ENCODE measurements at regions not wholly inside any gene's neighbourhood (a gene's known extent, or its start where the extent isn't known, plus 50 kb on each side); places are given as distances from the start of the nearest gene placed in this dataset.

- no peak for TF ChIP-seq CTCF (IDR thresholded peaks at IDR 0.05; ENCODE audit: poor library complexity, severe bottlenecking)
Observed at GRCh38 chr11:29934115-29934638, 82.7 kb downstream of the KCNA4 start.

GRCh38 chr11:29916040-29916439 is 100.8 kb downstream of the KCNA4 start:
- TF ChIP-seq CTCF (IDR thresholded peaks at IDR 0.05; ENCODE audit: poor library complexity, severe bottlenecking), result no peak
- no peak overlapping the region for H3K4me3 ChIP-seq (ENCODE audit: severe bottlenecking)
- no peak for DNase-seq (ENCODE audit: low spot score)
- H3K36me3 ChIP-seq (ENCODE audit: low read depth), result no peaks in the 10 kb centered on the region
- H3K4me1 ChIP-seq (ENCODE audit: insufficient read depth, poor library complexity, severe bottlenecking), result no peaks in the 10 kb centered on the region
- peaks cover 3% of the 10 kb centered on the region for H3K27me3 ChIP-seq (ENCODE audit: insufficient read depth, poor library complexity, severe bottlenecking)
- no peaks in the 10 kb centered on the region for H3K9me3 ChIP-seq (ENCODE audit: severe bottlenecking)
- H3K27ac ChIP-seq (ENCODE audit: poor library complexity, severe bottlenecking), result no peak overlapping the region
- no peak for ATAC-seq (ENCODE audit: low read depth)

More at GRCh38 chr11:29934115-29934638, 82.7 kb downstream of the KCNA4 start:
- H3K27ac ChIP-seq (ENCODE audit: poor library complexity, severe bottlenecking), result no peak overlapping the region
- H3K27me3 ChIP-seq (ENCODE audit: insufficient read depth, poor library complexity, severe bottlenecking), result no peaks in the 10 kb centered on the region
- ATAC-seq (ENCODE audit: low read depth) (no peak), DNase-seq (ENCODE audit: low spot score) (no peak)
- no peaks in the 10 kb centered on the region for H3K36me3 ChIP-seq (ENCODE audit: low read depth)
- H3K9me3 ChIP-seq (ENCODE audit: severe bottlenecking), result no peaks in the 10 kb centered on the region
- H3K4me3 ChIP-seq (ENCODE audit: severe bottlenecking), result no peak overlapping the region
- H3K4me1 ChIP-seq (ENCODE audit: insufficient read depth, poor library complexity, severe bottlenecking), result no peaks in the 10 kb centered on the region

GRCh38 chr11:29914203-29914930 is 102.5 kb downstream of the KCNA4 start:
- DNase-seq (ENCODE audit: low spot score) (no peak), ATAC-seq (ENCODE audit: low read depth) (peak; percentile 62; the same call in 2 of the 3 replicates)
- Histone ChIP-seq H3K27ac (ENCODE audit: poor library complexity, severe bottlenecking) (no peak overlapping the region), H3K36me3 (ENCODE audit: low read depth) (no peaks in the 10 kb centered on the region), H3K4me1 (ENCODE audit: insufficient read depth, poor library complexity, severe bottlenecking) (no peaks in the 10 kb centered on the region), H3K4me3 (ENCODE audit: severe bottlenecking) (no peak overlapping the region), H3K9me3 (ENCODE audit: severe bottlenecking) (no peaks in the 10 kb centered on the region), H3K27me3 (ENCODE audit: insufficient read depth, poor library complexity, severe bottlenecking) (peaks cover 3% of the 10 kb centered on the region)
- TF ChIP-seq CTCF (IDR thresholded peaks at IDR 0.05; ENCODE audit: poor library complexity, severe bottlenecking), result no peak

GRCh38 chr11:29913352-29913751 is 103.5 kb downstream of the KCNA4 start:
- no peak for TF ChIP-seq CTCF (IDR thresholded peaks at IDR 0.05; ENCODE audit: poor library complexity, severe bottlenecking)
- no peak overlapping the region for H3K27ac ChIP-seq (ENCODE audit: poor library complexity, severe bottlenecking)
- no peak for ATAC-seq (ENCODE audit: low read depth)
- no peak overlapping the region for H3K4me3 ChIP-seq (ENCODE audit: severe bottlenecking)
- H3K4me1 ChIP-seq (ENCODE audit: insufficient read depth, poor library complexity, severe bottlenecking), result no peaks in the 10 kb centered on the region
- H3K36me3 ChIP-seq (ENCODE audit: low read depth), result no peaks in the 10 kb centered on the region
- no peak for DNase-seq (ENCODE audit: low spot score)
- no peaks in the 10 kb centered on the region for H3K27me3 ChIP-seq (ENCODE audit: insufficient read depth, poor library complexity, severe bottlenecking)
- H3K9me3 ChIP-seq (ENCODE audit: severe bottlenecking), result no peaks in the 10 kb centered on the region

- DNase-seq (ENCODE audit: low spot score), result no peak
- Histone ChIP-seq H3K27ac (ENCODE audit: poor library complexity, severe bottlenecking) (no peak overlapping the region), H3K4me3 (ENCODE audit: severe bottlenecking) (no peak overlapping the region), H3K9me3 (ENCODE audit: severe bottlenecking) (no peaks in the 10 kb centered on the region), H3K36me3 (ENCODE audit: low read depth) (no peaks in the 10 kb centered on the region), H3K27me3 (ENCODE audit: insufficient read depth, poor library complexity, severe bottlenecking) (no peaks in the 10 kb centered on the region), H3K4me1 (ENCODE audit: insufficient read depth, poor library complexity, severe bottlenecking) (no peaks in the 10 kb centered on the region)
- TF ChIP-seq CTCF (IDR thresholded peaks at IDR 0.05; ENCODE audit: poor library complexity, severe bottlenecking), result no peak
- ATAC-seq (ENCODE audit: low read depth), result no peak
Observed at GRCh38 chr11:29900382-29900781, 116.4 kb downstream of the KCNA4 start.

Measured in RWPE2 (cell line).